NB4 (cell line): ENCODE measurements at regions not wholly inside any gene's neighbourhood (a gene's known extent, or its start where the extent isn't known, plus 50 kb on each side); places are given as distances from the start of the nearest gene placed in this dataset.
"Not testable (repeated sequence)": the region's sequence is repeated elsewhere in the genome, so short reads cannot be mapped to it uniquely, and the experiment has no call there.

ENCODE experiments used
- DNase-seq: peaks from one replicate; pipeline ENCODE4 v3.0.0; 2010; ENCODE audit warnings: low read depth
- H3K4me3 ChIP-seq: one replicate; pipeline ENCODE4 v1.5.1; 2011; ENCODE audit warnings: mild to moderate bottlenecking, low read depth, low read length, moderate library complexity
- CTCF ChIP-seq: IDR thresholded peaks from one replicate; pipeline ENCODE4 v1.5.1; 2012; ENCODE audit warnings: low read depth, low read length
- MAX ChIP-seq: IDR thresholded peaks from 2 replicates; pipeline ENCODE4 v1.6.1; 2011; ENCODE audit warnings: low read depth, low read length
- MYC ChIP-seq: IDR thresholded peaks from 2 replicates; pipeline ENCODE4 v1.6.1; 2011; ENCODE audit warnings: low read depth, low read length
- POLR2A ChIP-seq: IDR thresholded peaks from 2 replicates; pipeline ENCODE4 v1.6.1; 2011; ENCODE audit warnings: mild to moderate bottlenecking; ENCODE audit not compliant: insufficient read length; ENCODE audit errors: extremely low read depth

- H3K4me3 ChIP-seq = no peak overlapping the region
- DNase-seq = no peak
- TF ChIP-seq CTCF (no peak), POLR2A (no peak), MYC (no peak), MAX (no peak)
Observed at GRCh38 chr16:87034317-87034716, 282.9 kb downstream of the C16orf95 start.

DNA sequence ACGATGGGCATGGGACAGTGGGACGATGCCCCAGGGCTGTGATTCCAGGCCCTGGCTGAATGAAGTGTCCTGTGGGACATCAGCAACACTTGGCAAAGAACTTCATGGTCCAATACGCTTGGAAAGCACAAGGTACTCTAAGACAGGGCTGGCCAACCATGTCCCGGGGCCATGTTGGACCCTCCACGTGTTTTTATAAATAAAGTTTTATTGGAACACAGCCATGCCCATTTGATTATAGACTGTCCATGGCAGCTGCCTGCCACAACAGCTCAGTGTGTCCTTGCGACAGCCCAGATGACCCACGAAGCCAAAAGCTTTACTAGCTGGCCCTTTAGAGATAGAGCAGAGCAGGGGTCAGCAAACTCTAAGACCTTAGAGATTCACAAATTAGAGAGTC lies 282.1 kb downstream of the C16orf95 start:
- no peak for DNase-seq
- H3K4me3 ChIP-seq = no peak overlapping the region
- TF ChIP-seq CTCF = no peak
- TF ChIP-seq POLR2A = no peak
- no peak for TF ChIP-seq MYC
- no peak for TF ChIP-seq MAX

- no peak for TF ChIP-seq POLR2A
- TF ChIP-seq MAX = no peak
- no peak for TF ChIP-seq MYC
- no peak for TF ChIP-seq CTCF
- DNase-seq = no peak
- no peak overlapping the region for H3K4me3 ChIP-seq
Observed at GRCh38 chr16:87037012-87037411, 280.2 kb downstream of the C16orf95 start.

DNA sequence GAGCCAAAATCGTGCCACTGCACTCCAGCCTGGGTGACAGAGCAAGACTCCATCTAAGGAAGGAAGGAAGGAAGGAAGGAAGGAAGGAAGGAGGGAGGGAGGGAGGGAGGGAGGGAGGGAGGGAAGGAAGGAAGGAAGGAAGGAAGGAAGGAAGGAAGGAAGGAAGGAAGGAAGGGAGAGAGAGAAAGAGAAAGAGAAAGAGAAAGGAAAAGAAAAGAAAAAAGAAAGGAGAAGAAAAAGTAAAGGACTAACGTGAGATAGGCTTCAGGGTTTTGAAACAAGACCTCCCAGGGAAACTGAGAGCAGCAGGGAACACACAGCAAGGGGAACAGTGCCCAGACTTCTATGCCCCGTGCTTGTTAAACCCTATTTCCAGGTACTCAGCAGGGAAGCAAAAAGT lies 278.7 kb downstream of the C16orf95 start:
- not testable (repeated sequence) for H3K4me3 ChIP-seq, DNase-seq

- TF ChIP-seq POLR2A = no peak
- no peak for TF ChIP-seq MAX
- no peak for TF ChIP-seq CTCF
- TF ChIP-seq MYC = no peak
- DNase-seq = no peak
- no peak overlapping the region for H3K4me3 ChIP-seq
Observed at GRCh38 chr16:87040169-87041117, 276.7 kb downstream of the C16orf95 start.

DNA sequence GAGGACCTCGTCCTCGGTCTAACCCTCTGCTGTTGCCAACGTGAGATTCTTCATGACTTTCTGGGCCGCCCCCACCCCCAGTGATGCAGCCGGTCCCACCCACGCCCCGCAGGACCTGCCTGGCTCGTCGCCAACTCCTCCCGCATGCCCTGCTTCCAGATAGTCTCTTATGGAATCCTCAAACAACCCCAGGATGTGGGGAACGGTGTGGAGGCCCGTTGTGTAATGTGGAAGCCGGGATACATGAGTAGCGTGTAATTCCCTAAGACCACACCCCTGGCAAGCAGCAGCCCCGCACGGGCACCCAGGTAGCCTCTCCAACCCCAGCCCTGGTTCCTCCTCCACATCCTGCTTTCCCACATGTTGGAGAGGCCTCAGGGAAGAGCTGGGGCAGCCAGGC lies 275.9 kb downstream of the C16orf95 start:
- DNase-seq = no peak
- no peak overlapping the region for H3K4me3 ChIP-seq
- TF ChIP-seq MYC (no peak), POLR2A (no peak), MAX (no peak), CTCF (no peak)
